Right lobe of liver (tissue), 6 donors: ENCODE measurements at regions not wholly inside any gene's neighbourhood (a gene's known extent, or its start where the extent isn't known, plus 50 kb on each side); places are given as distances from the start of the nearest gene placed in this dataset.

ENCODE experiments used
- ATAC-seq, 4 donors: fragments of 200-7000 bp; cut with Tn5 transposase; one replicate each; pipeline ENCODE4 v1.9.1; 2020; ENCODE audit warnings: mild to moderate bottlenecking in 4 of 4, moderate library complexity in 4 of 4
- DNase-seq, 3 donors: peaks; one replicate each; pipeline ENCODE4 v3.0.0-alpha.2; 2020
- H3K27ac ChIP-seq, 3 donors: fragments of 200-600 bp; one replicate each; pipeline ENCODE4 v1.8.0; 2022
- H3K27me3 ChIP-seq, 2 donors: fragments of 200-600 bp; one replicate each; pipeline ENCODE4 v1.8.0; 2022
- H3K36me3 ChIP-seq, 4 donors: fragments of 200-600 bp; sonication (generic) in 1 of 4; one replicate each; pipeline versions ENCODE4 v1.5.1 to v1.8.0; 2017 to 2022; ENCODE audit warnings: control low read depth in 1 of 4
- H3K4me1 ChIP-seq, 4 donors: fragments of 200-600 bp; sonication (generic) in 1 of 4; one replicate each; pipeline versions ENCODE4 v1.5.1 to v1.8.0; 2017 to 2022; ENCODE audit warnings: control low read depth in 1 of 4
- H3K4me3 ChIP-seq, 3 donors: fragments of 200-600 bp; one replicate each; pipeline ENCODE4 v1.8.0; 2022
- H3K9me3 ChIP-seq, 4 donors: fragments of 200-600 bp; sonication (generic) in 1 of 4; one replicate each; pipeline versions ENCODE4 v1.5.1 to v1.8.0; 2017 to 2022; ENCODE audit warnings: control low read depth in 1 of 4
- POLR2A ChIP-seq: fragments of 450-650 bp; IDR thresholded peaks from one replicate; pipeline ENCODE4 v1.6.1; 2017; ENCODE audit warnings: antibody characterized with exemption, mild to moderate bottlenecking
- WGBS: methylation state at CpG from one replicate; pipeline ENCODE4 v1.1.6; 2018; ENCODE audit warnings: low coverage, low lambda C conversion rate; ENCODE audit not compliant: insufficient coverage; ENCODE audit errors: missing lambda C conversion rate; 5-methylcytosine and 5-hydroxymethylcytosine counted together
- intact Hi-C, 2 donors: fragments of 100-400 bp; cut with DNase I; formaldehyde crosslinking; loops; one replicate each; pipeline versions ENCODE4 v1.11.2 to v1.14.1; 2022
- TF ChIP-seq, protein P1 (sequence below), 4 donors: fragments of 200-600 bp in 3 of 4; fragments of 450-650 bp in 1 of 4; IDR thresholded peaks; one replicate each; pipeline versions ENCODE4 v1.5.1 to v1.8.0; 2016 to 2022; ENCODE audit warnings: antibody characterized with exemption in 4 of 4, mild to moderate bottlenecking in 2 of 4
- donor health status: DM: no; HTN: yes; CAD: no.
- donor health status: DM: no; HTN: no; CAD: no.
- donor health status: DM: no; HTN: no; CAD: no.
- donor health status: DM: no; HTN: yes; CAD: no.
- donor health status: DM: no; HTN: yes; CAD: no.

DNA sequence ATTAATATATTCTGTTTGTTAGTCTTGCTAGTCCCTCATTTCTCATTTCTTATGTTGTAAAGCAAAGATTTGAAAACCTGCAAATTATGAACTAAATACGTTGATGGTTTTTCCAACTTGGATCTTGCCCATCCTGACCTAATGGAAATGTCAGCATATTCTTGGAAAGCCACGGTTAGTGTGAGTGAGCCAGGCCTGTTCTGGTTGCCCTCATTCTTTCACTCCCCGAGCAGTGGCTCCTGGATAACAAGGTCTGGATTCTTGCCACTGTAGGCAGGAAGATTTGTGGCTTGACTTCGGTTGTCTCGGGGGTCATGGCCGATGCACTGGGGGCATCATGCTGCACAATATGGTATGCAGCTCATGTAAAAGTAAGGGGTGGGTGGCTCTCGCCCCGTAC, 359.1 kb downstream of the MEIS1 start:
- DNase-seq (no peak), ATAC-seq (no peak)
- H3K4me1 ChIP-seq: no peaks in the 10 kb centered on the region
- H3K27ac ChIP-seq: no peak overlapping the region
- no peaks in the 10 kb centered on the region for H3K27me3 ChIP-seq
- intact Hi-C loops: no loop called here
- no peaks in the 10 kb centered on the region for H3K9me3 ChIP-seq
- TF ChIP-seq POLR2A: no peak
- TF ChIP-seq, protein P1, sequence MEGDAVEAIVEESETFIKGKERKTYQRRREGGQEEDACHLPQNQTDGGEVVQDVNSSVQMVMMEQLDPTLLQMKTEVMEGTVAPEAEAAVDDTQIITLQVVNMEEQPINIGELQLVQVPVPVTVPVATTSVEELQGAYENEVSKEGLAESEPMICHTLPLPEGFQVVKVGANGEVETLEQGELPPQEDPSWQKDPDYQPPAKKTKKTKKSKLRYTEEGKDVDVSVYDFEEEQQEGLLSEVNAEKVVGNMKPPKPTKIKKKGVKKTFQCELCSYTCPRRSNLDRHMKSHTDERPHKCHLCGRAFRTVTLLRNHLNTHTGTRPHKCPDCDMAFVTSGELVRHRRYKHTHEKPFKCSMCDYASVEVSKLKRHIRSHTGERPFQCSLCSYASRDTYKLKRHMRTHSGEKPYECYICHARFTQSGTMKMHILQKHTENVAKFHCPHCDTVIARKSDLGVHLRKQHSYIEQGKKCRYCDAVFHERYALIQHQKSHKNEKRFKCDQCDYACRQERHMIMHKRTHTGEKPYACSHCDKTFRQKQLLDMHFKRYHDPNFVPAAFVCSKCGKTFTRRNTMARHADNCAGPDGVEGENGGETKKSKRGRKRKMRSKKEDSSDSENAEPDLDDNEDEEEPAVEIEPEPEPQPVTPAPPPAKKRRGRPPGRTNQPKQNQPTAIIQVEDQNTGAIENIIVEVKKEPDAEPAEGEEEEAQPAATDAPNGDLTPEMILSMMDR (IDR thresholded peaks at IDR 0.05): no peak
- 78% methylated on average over 8 of the region's 8 CpGs for WGBS
- no peaks in the 10 kb centered on the region for H3K36me3 ChIP-seq
- H3K4me3 ChIP-seq: no peak overlapping the region

- Histone ChIP-seq H3K9me3 (no peaks in the 10 kb centered on the region), H3K27ac (no peak overlapping the region), H3K4me1 (no peaks in the 10 kb centered on the region), H3K36me3 (no peaks in the 10 kb centered on the region), H3K4me3 (no peak overlapping the region), H3K27me3 (no peaks in the 10 kb centered on the region)
- ATAC-seq: no peak
- TF ChIP-seq POLR2A: no peak
- TF ChIP-seq, protein P1 (IDR thresholded peaks at IDR 0.05): no peak
- intact Hi-C loops: no loop called here
- no peak for DNase-seq
- 87% methylated on average over 1 of the region's 1 CpG for WGBS
Observed at GRCh38 chr2:66794551-66794950, 359.6 kb downstream of the MEIS1 start.

- intact Hi-C loops: no loop called here
- ATAC-seq: peak in 1 of 4 donors; percentile 40
- TF ChIP-seq, protein P1 (IDR thresholded peaks at IDR 0.05): no peak
- TF ChIP-seq POLR2A: no peak
- DNase-seq: no peak
- WGBS: 26% methylated on average over 2 of the region's 2 CpGs
- Histone ChIP-seq H3K4me1 (no peaks in the 10 kb centered on the region), H3K36me3 (no peaks in the 10 kb centered on the region), H3K27ac (no peak overlapping the region), H3K9me3 (no peaks in the 10 kb centered on the region), H3K27me3 (no peaks in the 10 kb centered on the region), H3K4me3 (no peak overlapping the region)
Observed at GRCh38 chr2:66802877-66803276, 368.0 kb downstream of the MEIS1 start.

DNA sequence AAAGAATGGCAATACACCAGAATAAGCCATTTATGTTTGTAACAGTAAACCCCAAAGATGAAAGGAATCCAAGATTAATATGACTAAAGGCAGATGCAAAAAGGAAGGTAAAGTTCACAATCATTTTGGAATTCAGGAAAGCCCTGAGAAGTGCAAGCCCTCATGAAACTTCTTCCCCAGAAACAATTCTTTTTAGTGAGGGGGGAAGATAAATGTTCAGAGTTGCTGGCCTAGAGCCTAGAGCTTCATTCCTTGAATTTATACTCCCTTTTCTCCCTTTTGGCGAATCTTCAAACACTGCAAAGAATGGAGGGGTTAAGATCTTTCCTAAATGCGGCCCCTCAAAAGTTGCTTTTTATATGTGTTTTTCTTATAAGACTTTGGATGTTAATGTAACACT, 368.8 kb downstream of the MEIS1 start:
- H3K27ac ChIP-seq: no peak overlapping the region
- ATAC-seq (no peak), DNase-seq (no peak)
- 55% methylated on average over 2 of the region's 2 CpGs for WGBS
- H3K27me3 ChIP-seq: no peaks in the 10 kb centered on the region
- no peak overlapping the region for H3K4me3 ChIP-seq
- H3K9me3 ChIP-seq: no peaks in the 10 kb centered on the region
- TF ChIP-seq POLR2A: no peak
- TF ChIP-seq, protein P1 (IDR thresholded peaks at IDR 0.05): no peak
- no peaks in the 10 kb centered on the region for H3K4me1 ChIP-seq
- no peaks in the 10 kb centered on the region for H3K36me3 ChIP-seq
- intact Hi-C loops: no loop called here
